Liver (tissue), 8 donors: ENCODE measurements at regions not wholly inside any gene's neighbourhood (a gene's known extent, or its start where the extent isn't known, plus 50 kb on each side); places are given as distances from the start of the nearest gene placed in this dataset.

Experiments
- DNase-seq: peaks from one replicate; pipeline ENCODE4 v3.0.0-alpha.2; 2017; ENCODE audit warnings: low spot score
- H3K27ac ChIP-seq, 2 donors: one replicate each; pipeline ENCODE4 v1.7.0; 2013; ENCODE audit warnings: inconsistent platforms in 2 of 2, low read length in 2 of 2, control low read depth in 1 of 2, low read depth in 1 of 2, mild to moderate bottlenecking in 1 of 2
- H3K27me3 ChIP-seq, 4 donors: one replicate each; pipeline versions ENCODE4 v1.6.1 to v1.7.0; 2013; ENCODE audit warnings: low read length in 3 of 4, inconsistent platforms in 1 of 4, mild to moderate bottlenecking in 1 of 4, moderate library complexity in 1 of 4; ENCODE audit not compliant: control insufficient read depth in 4 of 4, insufficient read depth in 4 of 4
- H3K36me3 ChIP-seq, 4 donors: one replicate each; pipeline versions ENCODE4 v1.6.1 to v1.7.0; 2013; ENCODE audit warnings: low read length in 3 of 4, mild to moderate bottlenecking in 3 of 4, low read depth in 1 of 4, moderate library complexity in 1 of 4; ENCODE audit not compliant: control insufficient read depth in 4 of 4, insufficient read depth in 3 of 4
- H3K4me1 ChIP-seq, 4 donors: one replicate each; pipeline versions ENCODE4 v1.6.1 to v1.7.0; 2013; ENCODE audit warnings: low read length in 3 of 4, mild to moderate bottlenecking in 3 of 4, moderate library complexity in 1 of 4; ENCODE audit not compliant: control insufficient read depth in 4 of 4, insufficient read depth in 4 of 4
- H3K4me3 ChIP-seq, 3 donors: one replicate each; pipeline versions ENCODE4 v1.6.1 to v1.7.0; 2013; ENCODE audit warnings: low read length in 3 of 3, control low read depth in 1 of 3, low read depth in 1 of 3, mild to moderate bottlenecking in 1 of 3
- H3K9ac ChIP-seq, 2 donors: one replicate each; pipeline ENCODE4 v1.7.0; 2013; ENCODE audit warnings: low read length in 2 of 2, mild to moderate bottlenecking in 2 of 2, moderate library complexity in 2 of 2, control low read depth in 1 of 2, low read depth in 1 of 2
- H3K9me3 ChIP-seq, 4 donors: one replicate each; pipeline versions ENCODE4 v1.6.1 to v1.7.0; 2013; ENCODE audit warnings: low read length in 3 of 4; ENCODE audit not compliant: control insufficient read depth in 4 of 4
- EGR1 ChIP-seq, 2 donors: IDR thresholded peaks; 2 replicates each; pipeline ENCODE4 v1.6.1; 2016 to 2018; ENCODE audit warnings: antibody characterized with exemption in 2 of 2, low read depth in 2 of 2
- FOXA1 ChIP-seq: IDR thresholded peaks from 2 replicates; pipeline ENCODE4 v1.6.1; 2016; ENCODE audit warnings: antibody characterized with exemption
- FOXA2 ChIP-seq: IDR thresholded peaks from 2 replicates; pipeline ENCODE4 v1.6.1; 2016; ENCODE audit warnings: antibody characterized with exemption
- GABPA ChIP-seq, 2 donors: IDR thresholded peaks in 1 of 2; conservative IDR thresholded peaks in 1 of 2; 2 replicates each; pipeline ENCODE4 v1.6.1; 2016; ENCODE audit warnings: antibody characterized with exemption in 2 of 2, mild to moderate bottlenecking in 1 of 2, moderate library complexity in 1 of 2
- HNF4A ChIP-seq, 2 donors: conservative IDR thresholded peaks; 2 replicates each; pipeline ENCODE4 v1.6.1; 2016; ENCODE audit warnings: antibody characterized with exemption in 2 of 2, mild to moderate bottlenecking in 2 of 2
- HNF4G ChIP-seq: IDR thresholded peaks from 2 replicates; pipeline ENCODE4 v1.6.1; 2016; ENCODE audit warnings: antibody characterized with exemption
- JUND ChIP-seq, 2 donors: IDR thresholded peaks; 2 replicates each; pipeline ENCODE4 v1.6.1; 2016; ENCODE audit warnings: antibody characterized with exemption in 2 of 2
- NR2F2 ChIP-seq: IDR thresholded peaks from 2 replicates; pipeline ENCODE4 v1.6.1; 2016; ENCODE audit warnings: antibody characterized with exemption
- RAD21 ChIP-seq, 2 donors: IDR thresholded peaks; 2 replicates each; pipeline ENCODE4 v1.6.1; 2016; ENCODE audit warnings: antibody characterized with exemption in 2 of 2, mild to moderate bottlenecking in 2 of 2
- RXRA ChIP-seq, 2 donors: IDR thresholded peaks; 2 replicates each; pipeline ENCODE4 v1.6.1; 2017 to 2018; ENCODE audit warnings: antibody characterized with exemption in 2 of 2, mild to moderate bottlenecking in 1 of 2
- SP1 ChIP-seq: IDR thresholded peaks from 2 replicates; pipeline ENCODE4 v1.6.1; 2018; ENCODE audit warnings: antibody characterized with exemption, mild to moderate bottlenecking
- TAF1 ChIP-seq: conservative IDR thresholded peaks from 2 replicates; pipeline ENCODE4 v1.6.1; 2016; ENCODE audit warnings: antibody characterized with exemption, mild to moderate bottlenecking
- YY1 ChIP-seq: IDR thresholded peaks from 2 replicates; pipeline ENCODE4 v1.6.1; 2016; ENCODE audit warnings: antibody characterized with exemption, mild to moderate bottlenecking
- whole genome bisulfite sequencing: extraction: QIAGEN DNeasy Blood & Tissue Kit; methylation state at CpG from one replicate; pipeline ENCODE4 v1.1.7; 2013; 5-methylcytosine and 5-hydroxymethylcytosine counted together
- TF ChIP-seq, protein P1 (sequence below): IDR thresholded peaks from 2 replicates; pipeline ENCODE4 v1.6.1; 2016; ENCODE audit warnings: antibody characterized with exemption
- TF ChIP-seq, protein P2 (sequence below): IDR thresholded peaks from 2 replicates; pipeline ENCODE4 v1.6.1; 2016; ENCODE audit warnings: antibody characterized with exemption
- TF ChIP-seq, protein P3 (sequence below): fragments of 150-350 bp; IDR thresholded peaks from 2 replicates; pipeline ENCODE4 v1.5.1; 2017; ENCODE audit warnings: improper control_type of control experiment, low read depth, low read length; ENCODE audit not compliant: missing input control
- TF ChIP-seq, protein P4 (sequence below): IDR thresholded peaks from 2 replicates; pipeline ENCODE4 v1.6.1; 2016; ENCODE audit warnings: antibody characterized with exemption, mild to moderate bottlenecking
- TF ChIP-seq, protein P5 (sequence below): IDR thresholded peaks from 2 replicates; pipeline ENCODE4 v1.6.1; 2016; ENCODE audit warnings: antibody characterized with exemption
- donor health status: healthy.
- donor health status: healthy.
- donor health status: healthy.
- donor health status: healthy.
- donor health status: healthy.

DNA sequence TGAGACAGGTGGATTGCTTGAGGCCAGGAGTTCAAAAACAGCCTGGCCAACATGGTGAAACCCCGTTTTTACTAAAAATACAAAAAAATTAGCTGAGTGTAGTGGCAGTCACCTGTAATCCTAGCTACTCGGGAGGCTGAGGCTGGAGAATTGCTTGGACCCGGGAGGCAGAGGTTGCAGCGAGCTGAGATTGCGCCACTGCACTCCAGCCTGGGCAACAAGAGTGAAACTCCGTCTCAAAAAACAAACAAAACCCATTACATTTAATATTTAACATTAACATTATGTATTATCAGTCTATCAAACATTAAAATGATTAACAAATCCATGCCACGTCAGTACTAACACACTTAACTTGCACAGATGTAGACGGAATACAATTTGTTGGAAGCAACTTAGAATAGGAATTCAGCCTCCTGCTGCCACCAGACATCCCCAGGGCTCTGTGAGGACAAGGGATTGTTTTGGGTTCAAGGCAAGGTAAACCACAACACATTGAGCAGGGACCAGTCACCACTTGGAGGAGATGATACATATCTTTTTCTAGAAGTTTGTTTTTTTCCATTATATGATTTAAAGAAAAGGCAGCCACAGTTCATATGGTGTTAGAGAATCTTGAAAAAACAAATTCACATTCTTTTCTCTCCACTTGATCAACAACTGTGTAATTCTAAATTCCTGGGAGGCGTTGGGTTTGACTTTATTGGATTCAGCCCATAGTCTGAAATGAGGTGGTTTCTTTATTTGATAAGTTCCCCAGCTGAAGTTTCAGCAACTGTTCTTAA is 104.1 kb upstream of the BASP1 start:
- no peak overlapping the region for H3K9ac ChIP-seq
- no peaks in the 10 kb centered on the region for H3K27me3 ChIP-seq
- no peak overlapping the region for H3K27ac ChIP-seq
- TF ChIP-seq, protein P1, sequence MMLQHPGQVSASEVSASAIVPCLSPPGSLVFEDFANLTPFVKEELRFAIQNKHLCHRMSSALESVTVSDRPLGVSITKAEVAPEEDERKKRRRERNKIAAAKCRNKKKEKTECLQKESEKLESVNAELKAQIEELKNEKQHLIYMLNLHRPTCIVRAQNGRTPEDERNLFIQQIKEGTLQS, result no peak
- TF ChIP-seq, protein P2, sequence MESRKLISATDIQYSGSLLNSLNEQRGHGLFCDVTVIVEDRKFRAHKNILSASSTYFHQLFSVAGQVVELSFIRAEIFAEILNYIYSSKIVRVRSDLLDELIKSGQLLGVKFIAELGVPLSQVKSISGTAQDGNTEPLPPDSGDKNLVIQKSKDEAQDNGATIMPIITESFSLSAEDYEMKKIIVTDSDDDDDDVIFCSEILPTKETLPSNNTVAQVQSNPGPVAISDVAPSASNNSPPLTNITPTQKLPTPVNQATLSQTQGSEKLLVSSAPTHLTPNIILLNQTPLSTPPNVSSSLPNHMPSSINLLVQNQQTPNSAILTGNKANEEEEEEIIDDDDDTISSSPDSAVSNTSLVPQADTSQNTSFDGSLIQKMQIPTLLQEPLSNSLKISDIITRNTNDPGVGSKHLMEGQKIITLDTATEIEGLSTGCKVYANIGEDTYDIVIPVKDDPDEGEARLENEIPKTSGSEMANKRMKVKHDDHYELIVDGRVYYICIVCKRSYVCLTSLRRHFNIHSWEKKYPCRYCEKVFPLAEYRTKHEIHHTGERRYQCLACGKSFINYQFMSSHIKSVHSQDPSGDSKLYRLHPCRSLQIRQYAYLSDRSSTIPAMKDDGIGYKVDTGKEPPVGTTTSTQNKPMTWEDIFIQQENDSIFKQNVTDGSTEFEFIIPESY, result no peak
- TF ChIP-seq FOXA1 (no peak), GABPA (IDR thresholded peaks at IDR 0.05 in 1 of 2, conservative IDR thresholded peaks at IDR 0.05 in 1 of 2) (no peak), HNF4G (no peak), EGR1 (IDR thresholded peaks at IDR 0.05; ENCODE audit: low read depth in 2 of 2) (no peak), RXRA (IDR thresholded peaks at IDR 0.05) (no peak), JUND (IDR thresholded peaks at IDR 0.05) (no peak), NR2F2 (no peak), RAD21 (IDR thresholded peaks at IDR 0.05) (no peak), HNF4A (conservative IDR thresholded peaks at IDR 0.05) (no peak)
- TF ChIP-seq, protein P3, sequence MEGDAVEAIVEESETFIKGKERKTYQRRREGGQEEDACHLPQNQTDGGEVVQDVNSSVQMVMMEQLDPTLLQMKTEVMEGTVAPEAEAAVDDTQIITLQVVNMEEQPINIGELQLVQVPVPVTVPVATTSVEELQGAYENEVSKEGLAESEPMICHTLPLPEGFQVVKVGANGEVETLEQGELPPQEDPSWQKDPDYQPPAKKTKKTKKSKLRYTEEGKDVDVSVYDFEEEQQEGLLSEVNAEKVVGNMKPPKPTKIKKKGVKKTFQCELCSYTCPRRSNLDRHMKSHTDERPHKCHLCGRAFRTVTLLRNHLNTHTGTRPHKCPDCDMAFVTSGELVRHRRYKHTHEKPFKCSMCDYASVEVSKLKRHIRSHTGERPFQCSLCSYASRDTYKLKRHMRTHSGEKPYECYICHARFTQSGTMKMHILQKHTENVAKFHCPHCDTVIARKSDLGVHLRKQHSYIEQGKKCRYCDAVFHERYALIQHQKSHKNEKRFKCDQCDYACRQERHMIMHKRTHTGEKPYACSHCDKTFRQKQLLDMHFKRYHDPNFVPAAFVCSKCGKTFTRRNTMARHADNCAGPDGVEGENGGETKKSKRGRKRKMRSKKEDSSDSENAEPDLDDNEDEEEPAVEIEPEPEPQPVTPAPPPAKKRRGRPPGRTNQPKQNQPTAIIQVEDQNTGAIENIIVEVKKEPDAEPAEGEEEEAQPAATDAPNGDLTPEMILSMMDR, result no peak
- WGBS, result 68% methylated on average over 9 of the region's 9 CpGs
- H3K4me1 ChIP-seq, result no peaks in the 10 kb centered on the region
- DNase-seq, result no peak
- no peaks in the 10 kb centered on the region for H3K9me3 ChIP-seq
- H3K36me3 ChIP-seq, result no peaks in the 10 kb centered on the region
- no peak overlapping the region for H3K4me3 ChIP-seq

DNA sequence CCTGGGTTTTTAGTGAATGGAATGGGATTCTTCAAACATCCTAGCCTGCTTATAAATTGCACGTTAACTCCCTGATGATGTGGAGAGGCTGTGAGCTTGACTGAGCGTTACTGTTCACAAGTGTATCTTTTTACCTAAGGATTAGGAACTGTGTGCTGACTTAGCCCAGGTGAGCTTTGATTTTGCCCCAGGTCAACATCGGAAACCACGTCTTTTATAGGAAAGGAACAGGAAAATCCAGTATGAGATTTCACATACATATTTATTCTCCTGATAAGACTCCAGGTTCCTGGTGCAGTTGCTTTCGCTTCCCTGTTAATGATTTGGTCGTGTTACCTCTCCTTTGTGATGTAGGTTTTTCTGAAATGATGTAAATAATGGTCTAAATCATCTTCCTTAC is 103.2 kb upstream of the BASP1 start:
- H3K4me1 ChIP-seq, result no peaks in the 10 kb centered on the region
- H3K27ac ChIP-seq, result no peak overlapping the region
- H3K4me3 ChIP-seq, result no peak overlapping the region
- 63% methylated on average over 6 of the region's 6 CpGs for WGBS
- DNase-seq, result no peak
- H3K9me3 ChIP-seq, result no peaks in the 10 kb centered on the region
- no peaks in the 10 kb centered on the region for H3K36me3 ChIP-seq
- no peaks in the 10 kb centered on the region for H3K27me3 ChIP-seq
- H3K9ac ChIP-seq, result no peak overlapping the region
- TF ChIP-seq, protein P1, result no peak
- TF ChIP-seq RAD21 (IDR thresholded peaks at IDR 0.05) (no peak), FOXA1 (no peak), YY1 (no peak), RXRA (IDR thresholded peaks at IDR 0.05) (no peak), FOXA2 (no peak), GABPA (IDR thresholded peaks at IDR 0.05 in 1 of 2, conservative IDR thresholded peaks at IDR 0.05 in 1 of 2) (no peak), HNF4A (conservative IDR thresholded peaks at IDR 0.05) (no peak), SP1 (no peak), HNF4G (no peak), TAF1 (no peak), NR2F2 (no peak), EGR1 (IDR thresholded peaks at IDR 0.05; ENCODE audit: low read depth in 2 of 2) (no peak)
- TF ChIP-seq, protein P4, sequence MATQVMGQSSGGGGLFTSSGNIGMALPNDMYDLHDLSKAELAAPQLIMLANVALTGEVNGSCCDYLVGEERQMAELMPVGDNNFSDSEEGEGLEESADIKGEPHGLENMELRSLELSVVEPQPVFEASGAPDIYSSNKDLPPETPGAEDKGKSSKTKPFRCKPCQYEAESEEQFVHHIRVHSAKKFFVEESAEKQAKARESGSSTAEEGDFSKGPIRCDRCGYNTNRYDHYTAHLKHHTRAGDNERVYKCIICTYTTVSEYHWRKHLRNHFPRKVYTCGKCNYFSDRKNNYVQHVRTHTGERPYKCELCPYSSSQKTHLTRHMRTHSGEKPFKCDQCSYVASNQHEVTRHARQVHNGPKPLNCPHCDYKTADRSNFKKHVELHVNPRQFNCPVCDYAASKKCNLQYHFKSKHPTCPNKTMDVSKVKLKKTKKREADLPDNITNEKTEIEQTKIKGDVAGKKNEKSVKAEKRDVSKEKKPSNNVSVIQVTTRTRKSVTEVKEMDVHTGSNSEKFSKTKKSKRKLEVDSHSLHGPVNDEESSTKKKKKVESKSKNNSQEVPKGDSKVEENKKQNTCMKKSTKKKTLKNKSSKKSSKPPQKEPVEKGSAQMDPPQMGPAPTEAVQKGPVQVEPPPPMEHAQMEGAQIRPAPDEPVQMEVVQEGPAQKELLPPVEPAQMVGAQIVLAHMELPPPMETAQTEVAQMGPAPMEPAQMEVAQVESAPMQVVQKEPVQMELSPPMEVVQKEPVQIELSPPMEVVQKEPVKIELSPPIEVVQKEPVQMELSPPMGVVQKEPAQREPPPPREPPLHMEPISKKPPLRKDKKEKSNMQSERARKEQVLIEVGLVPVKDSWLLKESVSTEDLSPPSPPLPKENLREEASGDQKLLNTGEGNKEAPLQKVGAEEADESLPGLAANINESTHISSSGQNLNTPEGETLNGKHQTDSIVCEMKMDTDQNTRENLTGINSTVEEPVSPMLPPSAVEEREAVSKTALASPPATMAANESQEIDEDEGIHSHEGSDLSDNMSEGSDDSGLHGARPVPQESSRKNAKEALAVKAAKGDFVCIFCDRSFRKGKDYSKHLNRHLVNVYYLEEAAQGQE, result no peak
- TF ChIP-seq, protein P3, result no peak
- TF ChIP-seq, protein P5, sequence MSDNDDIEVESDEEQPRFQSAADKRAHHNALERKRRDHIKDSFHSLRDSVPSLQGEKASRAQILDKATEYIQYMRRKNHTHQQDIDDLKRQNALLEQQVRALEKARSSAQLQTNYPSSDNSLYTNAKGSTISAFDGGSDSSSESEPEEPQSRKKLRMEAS, result no peak
- TF ChIP-seq, protein P2, result no peak
